ENCODE measurements at regions not wholly inside any gene's neighbourhood (a gene's known extent, or its start where the extent isn't known, plus 50 kb on each side); places are given as distances from the start of the nearest gene placed in this dataset.
A peak's percentile ranks its signal among the peaks of the same experiment; 100 is the strongest.
"Not testable (repeated sequence)": the region's sequence is repeated elsewhere in the genome, so short reads cannot be mapped to it uniquely, and the experiment has no call there.

DNA sequence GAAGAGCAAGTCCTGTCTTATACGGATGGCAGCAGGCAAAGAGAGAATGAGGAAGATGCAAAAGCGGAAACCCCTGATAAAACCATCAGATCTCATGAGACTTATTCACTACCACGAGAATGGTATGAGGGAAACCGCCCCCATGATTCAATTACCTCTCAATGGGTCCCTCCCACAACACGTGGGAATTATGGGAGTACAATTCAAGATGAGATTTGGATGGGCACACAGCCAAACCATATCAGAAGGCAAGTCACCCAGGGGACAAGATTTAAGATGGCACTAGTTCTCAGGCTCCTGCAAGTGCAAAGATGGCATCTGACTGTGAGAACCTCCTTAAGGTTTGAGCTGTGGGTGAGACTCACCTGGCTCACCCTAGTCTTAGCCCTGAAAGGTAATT is 984.3 kb downstream of the AACS start:
- not testable (repeated sequence) for DNase-seq

DNA sequence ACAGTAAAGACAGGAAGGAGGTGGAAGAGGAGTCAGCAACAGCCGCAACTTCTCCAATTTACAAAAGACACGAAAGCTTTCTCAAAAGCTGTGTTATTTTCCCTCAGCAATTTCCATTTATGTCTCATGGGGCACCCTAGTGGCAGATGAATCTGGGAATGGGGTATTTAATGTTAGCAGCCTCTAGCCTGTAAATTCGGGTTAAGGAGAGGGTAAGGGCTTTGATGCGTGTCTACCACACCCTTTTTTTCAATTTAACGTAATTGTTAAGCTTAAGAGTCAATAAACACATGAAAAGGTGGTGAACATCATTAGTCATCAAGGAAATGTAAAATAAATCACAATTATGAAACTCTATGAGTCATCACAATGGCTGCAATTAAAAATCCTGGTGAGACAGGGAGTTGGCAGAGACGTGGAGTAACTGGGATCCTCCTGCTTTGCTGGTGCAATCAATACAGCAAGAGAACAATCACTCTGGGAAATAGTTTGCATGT is 986.4 kb downstream of the AACS start:
- DNase-seq, result no peak

DNA sequence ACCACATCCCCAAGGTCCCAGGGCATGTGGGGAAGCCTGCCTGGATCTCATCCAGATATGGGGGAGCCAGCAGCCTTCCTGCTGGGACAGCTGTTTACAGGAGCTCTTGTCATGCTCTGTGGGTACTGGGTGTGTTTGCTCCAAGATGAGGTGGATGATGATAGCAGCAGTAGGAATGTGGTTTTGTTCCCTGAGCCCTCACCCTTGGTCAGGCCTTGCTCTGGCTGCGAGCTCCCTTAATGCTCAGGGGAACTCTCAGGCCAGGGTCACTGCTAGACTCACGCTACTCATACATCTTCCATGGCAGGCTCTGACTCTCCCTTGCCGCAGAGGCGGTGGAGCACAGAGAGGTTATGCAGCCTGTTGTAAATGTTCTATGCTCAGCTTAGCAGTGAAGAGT is 990.3 kb downstream of the AACS start:
- no peak for DNase-seq

DNA sequence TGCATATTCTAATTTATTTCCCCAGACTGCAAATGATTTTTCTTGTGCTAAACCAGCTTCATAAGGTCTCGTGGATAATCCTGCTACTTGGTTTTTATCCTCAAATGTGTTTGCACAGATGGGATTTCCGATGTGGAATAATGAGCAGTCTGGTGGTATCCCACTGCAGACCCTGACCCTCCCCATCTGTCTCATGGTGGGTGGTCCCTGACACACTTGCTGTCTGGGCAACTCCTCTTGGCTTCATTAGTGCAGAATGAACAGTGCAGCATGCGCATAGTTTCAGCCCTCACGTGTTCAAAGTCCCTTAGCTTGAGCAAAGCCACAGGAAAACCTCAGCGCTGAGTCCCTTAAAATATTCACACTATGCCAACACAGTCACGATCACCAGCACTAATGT is 996.5 kb downstream of the AACS start:
- no peak for DNase-seq

DNA sequence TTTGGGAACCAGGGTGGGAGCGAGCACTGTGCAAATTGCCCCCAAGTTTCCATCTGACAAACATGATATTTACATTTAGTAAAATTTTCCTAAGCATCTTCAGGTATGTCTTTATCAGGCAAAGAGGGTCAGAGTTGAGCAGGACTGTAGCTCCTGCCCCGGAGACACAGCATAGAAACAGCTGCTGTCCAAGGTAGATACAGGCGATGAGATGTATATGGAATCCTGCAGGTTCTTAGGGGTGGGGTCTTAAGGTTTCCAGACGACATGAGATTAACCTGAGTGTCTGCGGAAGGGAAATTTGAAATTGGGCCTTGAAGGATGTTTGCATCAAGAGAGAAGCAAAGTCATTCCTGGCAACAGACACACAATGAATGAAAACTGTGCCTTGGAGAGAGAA is 998.8 kb downstream of the AACS start:
- DNase-seq, result no peak

DNA sequence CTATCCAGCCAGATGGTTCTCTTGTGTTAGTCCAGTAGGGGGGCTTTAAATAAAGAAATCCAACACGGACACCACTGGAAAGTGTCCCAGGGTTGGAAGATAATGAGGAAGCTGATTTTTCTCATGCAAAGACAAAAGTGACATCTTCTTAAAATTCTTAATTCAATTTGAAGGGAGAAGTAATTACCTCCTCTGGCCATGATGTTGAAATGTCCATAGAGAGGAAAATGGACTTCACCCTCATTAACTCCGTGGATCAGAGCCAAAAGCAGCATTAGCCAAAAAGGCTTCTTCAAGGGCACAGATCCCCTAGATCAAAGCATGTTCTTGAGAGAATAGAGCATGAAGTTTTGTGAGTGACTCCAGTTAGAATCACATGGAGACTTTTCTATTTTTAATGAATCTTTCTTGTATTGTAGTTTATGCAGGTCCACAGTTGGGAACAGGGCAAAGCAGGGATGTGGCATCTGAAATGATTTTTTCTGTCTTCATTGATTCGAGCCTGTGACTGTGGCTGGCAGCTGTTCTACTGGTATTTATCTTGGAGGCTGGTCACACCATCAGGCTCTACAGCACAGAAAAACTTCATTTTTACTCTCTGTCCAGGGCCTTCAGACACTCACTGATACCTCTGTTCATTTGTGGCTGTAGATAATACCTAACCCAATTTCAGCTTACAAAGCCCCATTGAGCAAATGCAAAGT is 1002.5 kb downstream of the AACS start:
- DNase-seq, result no peak

DNA sequence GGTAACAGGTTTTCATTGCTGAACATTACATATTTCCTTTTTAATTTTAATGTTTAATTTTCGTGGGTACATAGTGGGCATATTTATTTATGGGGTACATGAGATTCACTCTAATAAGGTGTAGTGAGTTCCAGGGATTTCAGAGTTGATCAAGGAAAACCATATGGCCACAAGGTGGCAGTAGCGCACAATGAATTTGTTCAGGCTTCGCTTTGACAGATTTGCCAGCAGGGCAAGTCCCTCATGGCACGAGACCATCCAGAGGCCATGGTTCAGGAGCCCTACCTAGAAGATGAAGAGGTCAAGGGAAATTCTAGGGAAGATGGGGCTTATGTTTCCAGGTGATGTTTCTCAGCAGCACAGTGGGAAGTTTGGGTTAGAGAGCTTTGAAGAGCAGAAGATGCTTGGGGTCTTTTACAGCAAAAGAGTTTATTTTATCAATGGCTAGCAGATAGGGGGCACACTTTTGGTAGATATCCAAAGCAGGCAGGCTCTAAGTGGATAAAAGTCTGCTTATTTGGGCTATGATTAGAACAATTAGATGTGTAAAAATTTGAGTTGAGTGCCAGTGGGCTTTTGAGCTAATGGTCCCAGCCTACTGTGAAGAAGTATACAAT is 1004.4 kb downstream of the AACS start:
- peak in 1 of 2 experiments; percentile 28 for DNase-seq

DNA sequence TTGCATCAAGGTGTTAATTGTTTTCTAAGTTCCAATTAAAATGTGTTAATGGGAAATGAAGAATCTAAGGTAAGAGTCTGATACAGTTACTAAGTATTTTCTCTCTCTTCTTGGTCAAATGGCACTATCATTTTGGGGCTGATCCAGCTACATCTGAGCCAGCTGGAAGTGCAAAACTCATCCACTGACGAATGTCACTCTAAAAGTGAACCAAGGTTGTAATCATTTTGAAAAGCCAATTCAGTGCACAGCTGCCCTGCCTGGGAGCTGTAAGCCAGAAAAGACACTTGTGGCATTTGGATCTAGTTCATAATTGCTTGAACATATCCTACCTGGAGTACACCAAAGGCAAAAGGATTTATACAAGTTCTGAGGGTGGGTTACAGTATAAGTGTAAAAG is 1011.3 kb downstream of the AACS start:
- DNase-seq, result no peak

DNA sequence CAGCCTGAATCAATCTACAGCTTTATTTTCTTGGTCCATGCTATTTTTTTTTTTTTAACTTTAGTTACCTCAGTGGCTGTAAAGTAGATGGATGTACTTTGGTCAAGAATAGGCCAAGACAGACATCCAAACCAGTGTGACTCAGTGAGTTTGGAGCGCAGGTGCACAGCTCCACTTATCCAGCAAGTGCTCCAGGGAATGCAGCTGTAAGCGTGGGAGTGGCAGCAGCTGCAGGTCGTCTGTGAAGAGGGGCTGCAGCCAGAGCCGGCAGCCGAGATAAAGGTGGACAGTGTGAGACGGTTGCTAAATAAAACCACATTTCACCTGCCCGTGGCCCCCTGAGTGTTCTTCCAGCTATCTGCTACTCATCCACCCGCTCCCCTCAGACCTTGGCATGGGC is 1018.7 kb downstream of the AACS start:
- DNase-seq, result no peak

DNA sequence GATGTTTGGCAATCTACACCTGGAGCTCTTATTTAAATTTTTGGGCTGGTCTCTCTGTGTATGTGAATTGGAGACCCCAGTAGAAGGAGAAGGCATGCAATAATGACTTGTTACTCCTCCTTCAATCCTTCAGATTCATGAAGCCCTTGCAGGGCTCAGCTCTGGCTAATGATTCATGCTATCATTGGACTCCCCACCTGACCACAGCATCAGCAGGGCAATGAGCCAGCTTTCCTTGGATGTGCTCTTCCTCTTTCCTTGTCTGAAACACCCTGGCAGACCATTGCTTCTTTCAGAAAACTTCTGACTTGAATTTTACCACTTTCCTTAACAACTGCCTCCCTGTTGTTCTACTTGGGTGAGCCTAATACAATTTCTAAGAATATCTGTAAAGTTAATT is 1019.2 kb downstream of the AACS start:
- no peak for DNase-seq

DNA sequence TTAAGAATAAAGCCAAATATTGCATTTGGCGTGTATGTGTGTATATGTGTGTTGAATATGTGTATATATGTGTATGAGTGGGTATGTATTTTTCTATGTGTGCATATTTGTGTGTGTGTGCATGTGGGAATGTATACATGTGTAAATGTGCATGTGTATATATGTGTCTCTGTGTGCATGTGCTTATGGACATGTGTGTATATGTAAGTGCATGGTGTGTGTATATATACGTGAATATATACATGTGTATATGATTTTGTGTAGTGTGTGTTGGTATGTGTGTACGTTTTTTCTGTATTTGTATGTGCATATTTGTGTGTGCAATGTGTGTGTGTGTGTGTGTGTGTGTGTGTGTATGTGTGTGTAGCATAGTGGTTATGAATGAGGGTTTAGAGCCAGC is 1021.0 kb downstream of the AACS start:
- DNase-seq, result no peak

DNA sequence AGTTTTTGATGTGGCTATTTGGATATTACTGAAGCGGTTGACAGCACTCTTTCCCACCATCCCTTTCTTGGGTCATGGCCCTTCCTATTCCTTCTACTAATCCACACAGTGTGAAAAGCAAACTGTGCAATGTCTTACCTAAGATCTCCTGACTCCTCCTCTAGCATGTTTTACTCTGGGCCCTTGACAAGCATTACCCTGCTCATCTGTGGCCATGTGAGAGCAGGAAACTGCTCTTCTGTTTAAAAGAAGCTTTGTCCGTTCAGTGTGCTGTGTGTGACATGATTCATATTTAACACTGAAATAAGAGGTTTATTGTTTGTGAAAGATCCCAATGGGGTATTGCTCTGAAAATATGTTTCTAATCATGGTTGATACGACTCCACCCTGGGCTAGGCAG is 1022.5 kb downstream of the AACS start:
- no peak for DNase-seq

DNA sequence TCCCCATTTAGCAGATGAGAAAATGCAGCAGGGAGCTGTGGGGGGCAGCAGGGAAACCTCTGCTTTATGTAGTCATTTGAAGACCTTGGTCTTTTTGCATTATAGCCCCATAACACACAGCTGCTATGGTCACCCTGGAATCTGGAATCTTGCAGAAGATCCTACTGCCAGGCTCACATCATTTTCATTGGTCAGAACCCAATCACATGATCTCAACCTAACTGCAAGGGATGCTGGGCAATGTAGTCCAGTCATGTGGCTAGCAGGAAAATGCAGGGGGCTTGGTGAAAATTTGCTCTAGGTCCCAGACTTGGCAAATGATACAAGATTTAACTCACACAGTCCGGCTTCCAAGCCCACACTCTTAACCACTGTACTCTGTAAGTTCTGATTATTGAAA is 1028.7 kb downstream of the AACS start:
- DNase-seq, result no peak

DNA sequence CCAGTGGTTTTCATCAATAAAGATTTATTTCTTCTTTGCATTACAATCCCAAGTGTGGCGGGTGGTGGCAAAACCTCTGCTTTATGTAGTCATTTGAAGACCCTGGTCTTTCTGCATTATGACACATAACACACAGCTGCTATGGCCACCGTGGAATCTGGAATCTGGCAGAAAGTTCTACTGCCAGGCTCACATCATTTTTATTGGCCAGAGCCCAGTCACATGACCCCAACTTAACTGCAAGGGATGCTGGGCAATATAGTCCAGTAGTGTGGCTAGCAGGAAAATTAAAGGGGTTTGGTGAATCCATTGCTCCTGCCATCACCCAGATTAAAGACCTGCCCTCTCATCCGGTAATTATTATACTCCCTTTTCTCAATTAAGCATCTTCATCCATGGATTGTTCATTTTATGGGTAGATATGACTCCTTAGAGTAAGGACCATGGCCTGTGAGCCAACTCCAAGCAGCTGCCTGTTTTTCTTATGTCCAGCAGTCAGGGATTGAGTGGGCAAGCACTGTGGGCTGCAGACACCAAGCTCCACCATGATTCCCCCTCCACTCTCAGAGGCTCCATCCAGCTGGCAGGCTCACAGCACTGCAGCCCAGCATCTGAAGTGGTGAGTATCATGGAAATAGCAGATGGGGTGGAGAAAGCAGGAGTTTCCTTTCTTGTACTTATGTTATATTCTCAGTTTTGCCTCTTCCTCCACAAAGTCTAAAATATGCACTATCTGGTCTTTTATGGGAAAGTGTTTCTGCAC is 1030.7 kb downstream of the AACS start:
- no peak for DNase-seq

DNA sequence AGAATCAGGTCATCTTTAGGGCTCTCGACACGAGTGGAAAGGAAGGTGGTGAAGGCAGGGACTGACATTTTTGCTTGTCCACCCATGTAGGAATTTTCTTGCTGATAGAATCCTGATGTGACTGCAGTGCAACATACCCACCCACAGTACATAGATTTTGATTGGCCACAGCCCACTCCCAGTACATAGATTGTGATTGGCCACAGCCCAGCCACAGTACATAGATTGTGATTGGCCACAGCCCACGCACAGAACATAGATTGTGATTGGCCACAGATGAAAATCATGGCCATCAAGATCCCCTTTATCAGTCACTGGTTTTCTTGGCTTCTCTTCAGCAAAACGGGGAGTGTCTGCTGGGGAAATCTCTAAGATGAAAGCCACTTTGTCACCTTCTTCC is 1041.5 kb downstream of the AACS start:
- DNase-seq, result no peak

DNA sequence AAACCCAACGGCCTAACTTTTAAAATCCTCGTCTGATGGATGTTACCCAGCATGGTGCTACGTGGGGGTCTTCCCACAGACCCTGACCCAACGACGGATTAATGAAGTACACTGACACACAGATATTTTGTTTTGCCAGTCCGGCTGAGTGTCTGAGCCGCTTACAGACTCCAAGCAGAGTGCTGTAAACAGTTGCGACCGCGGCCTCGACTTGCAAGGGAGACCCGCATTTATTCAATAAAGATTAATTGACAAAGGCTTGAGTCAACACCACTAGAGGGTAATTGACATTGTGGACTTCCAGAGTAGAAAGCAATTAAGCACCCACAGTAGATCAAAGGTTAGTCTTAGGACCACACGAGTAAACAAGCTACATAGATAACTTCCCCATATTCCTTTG is 1042.4 kb downstream of the AACS start:
- no peak for DNase-seq

DNA sequence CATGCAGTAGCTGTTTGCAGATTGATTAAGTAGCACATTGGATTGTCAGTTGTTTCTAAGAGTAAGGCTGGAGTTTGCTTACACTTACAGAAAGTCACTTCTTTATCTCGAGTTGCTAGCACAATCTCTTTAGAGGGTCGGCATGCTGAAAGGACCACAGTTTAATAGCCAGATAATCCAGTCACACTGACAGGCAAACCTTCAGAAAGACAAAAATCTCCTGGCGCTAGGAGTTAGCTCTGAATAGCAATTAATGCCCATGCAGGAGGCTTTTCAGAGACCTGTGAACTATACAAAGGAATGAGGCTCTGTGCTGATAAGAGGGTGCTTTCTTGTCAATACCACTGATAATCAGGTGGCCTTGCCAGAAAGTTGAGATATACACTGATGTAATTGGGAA is 1043.0 kb downstream of the AACS start:
- no peak for DNase-seq

DNA sequence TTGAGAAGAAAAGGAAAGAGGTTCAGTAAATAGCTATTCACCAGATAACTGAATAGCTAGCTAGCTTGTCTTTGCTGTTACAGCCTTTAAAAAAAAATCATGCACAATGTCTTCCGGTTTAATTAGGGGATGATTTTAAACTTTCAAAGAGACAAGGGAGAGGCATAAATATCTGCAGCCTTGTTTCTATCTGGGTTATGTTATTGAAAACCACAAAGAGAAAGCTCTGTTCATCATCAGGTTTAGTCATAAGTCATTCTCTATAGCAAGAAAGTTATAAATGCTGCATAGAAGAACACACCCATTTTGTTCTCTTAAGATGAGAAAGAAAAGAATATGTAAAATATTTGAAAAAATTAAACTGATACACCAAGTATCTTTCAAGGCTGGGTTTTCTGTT is 1046.9 kb downstream of the AACS start:
- DNase-seq, result no peak

DNA sequence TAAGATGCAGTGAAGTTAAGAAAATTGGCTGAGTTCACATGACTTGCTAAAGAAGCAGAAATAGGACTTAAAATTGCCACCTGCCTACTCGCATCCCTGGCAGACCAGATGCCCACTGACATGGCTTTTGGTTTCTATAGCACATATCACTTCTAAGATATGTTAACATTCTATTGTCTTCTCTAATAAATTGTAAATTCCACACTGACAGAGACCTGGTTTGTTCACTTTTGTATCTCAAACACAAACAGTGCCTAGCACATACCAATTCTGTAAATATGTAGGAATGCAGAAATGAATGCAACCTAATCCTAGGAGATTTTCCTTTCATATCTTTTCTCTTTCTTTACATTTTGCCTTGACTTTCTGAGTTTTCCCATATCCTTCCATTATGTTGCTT is 1047.6 kb downstream of the AACS start:
- DNase-seq, result no peak

DNA sequence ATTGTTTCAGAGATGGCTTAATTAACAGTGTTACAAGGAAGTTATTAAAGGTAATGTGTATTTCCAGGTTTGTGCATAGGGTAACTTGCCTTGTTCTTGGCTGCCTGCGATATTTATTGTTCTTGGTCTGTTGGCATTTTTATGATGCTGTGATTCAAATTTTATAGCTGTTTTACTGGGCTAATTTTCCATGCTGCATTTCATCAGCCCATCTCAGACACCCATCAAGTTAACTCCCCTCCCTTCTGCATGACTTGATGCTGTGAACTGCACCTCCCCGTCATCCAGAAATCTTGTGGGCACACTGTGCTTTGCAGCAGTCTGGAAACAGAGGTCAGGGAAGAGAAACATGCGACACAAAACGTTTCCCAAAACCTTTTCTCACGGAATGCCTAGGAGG is 1049.2 kb downstream of the AACS start:
- no peak for DNase-seq

DNA sequence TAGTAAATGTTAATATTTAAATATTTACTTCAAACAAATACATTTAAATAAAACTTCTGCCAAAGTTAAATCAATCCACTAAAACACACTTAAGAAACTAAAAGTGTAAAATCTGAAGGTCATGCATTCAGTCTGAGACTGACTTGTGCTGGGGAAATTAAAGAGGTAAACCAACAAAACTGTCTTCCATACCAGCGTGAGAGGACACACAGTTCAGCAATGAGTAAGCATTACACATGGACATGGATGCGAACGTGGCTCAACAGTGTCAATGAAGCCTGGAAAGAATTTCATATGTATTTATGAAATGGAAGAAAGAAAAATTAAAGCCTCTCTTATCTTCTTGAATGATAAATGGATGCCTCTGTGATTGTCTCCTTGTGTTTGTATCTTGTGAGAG is 1052.3 kb downstream of the AACS start:
- no peak for DNase-seq

DNA sequence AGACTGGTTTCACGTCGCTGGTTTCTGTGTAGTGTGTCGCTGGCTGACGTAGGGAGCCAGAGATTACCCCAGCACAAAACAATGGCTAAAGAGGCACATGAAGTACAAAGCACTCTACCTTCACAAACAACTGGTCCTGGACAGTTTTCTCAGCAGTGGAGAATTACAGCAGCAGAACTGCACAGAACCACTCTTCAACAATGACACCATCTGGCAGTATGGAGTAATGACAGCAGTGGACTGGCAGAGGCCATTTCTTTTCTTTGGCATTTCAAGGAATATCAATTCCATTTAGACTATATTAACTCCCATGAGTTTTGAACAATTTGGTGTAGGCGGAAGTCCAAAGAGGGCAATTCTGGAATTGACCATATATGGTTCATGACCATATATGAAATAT is 1074.1 kb downstream of the AACS start:
- no peak for DNase-seq

DNA sequence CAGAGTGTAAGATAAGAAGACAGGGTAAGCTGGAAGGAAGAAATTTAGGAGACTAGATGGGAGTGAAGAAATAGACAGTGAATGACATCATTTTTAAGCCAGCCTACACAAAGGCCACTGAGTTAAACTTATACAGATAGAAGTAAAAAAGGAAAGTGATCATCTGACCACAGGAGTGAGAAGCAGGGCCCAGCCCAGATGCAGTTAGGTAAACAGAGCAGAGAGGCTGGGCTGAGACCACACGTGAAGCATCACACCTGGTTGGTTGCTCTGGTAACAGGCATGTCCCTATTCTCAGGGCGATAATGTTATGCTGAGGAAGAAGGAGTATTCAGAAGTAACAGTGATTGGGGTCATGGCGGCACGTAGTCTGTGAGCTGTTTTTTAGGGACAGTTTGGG is 1079.4 kb downstream of the AACS start:
- DNase-seq, result no peak

DNA sequence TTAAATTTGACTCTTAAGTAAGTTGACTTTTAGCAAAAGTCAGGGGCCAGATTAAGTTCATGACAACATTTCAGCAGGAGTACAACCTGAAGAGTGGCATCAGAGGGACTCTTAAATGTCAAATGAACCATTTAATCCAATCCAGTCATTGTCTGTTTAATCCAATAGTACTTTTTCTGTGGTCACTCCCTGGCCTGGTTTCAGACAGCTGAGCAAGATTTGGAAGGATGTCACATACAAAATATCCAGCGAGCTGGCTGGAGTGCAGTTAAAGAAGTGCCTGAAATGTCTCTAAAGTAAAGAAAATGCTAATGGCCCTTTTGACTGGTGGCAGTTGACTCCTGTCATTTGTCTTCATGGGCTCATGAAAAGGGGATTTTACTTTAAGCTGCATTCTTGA is 1082.1 kb downstream of the AACS start:
- DNase-seq, result no peak
